Activated naive CD4-positive, alpha-beta T cell treated with anti-CD3 and anti-CD28 coated beads, Interleukin-2, amount 10 ng/mL, durations not matched to agents 7 days and 5 days (primary cell): ENCODE measurements at regions not wholly inside any gene's neighbourhood (a gene's known extent, or its start where the extent isn't known, plus 50 kb on each side); places are given as distances from the start of the nearest gene placed in this dataset.

ENCODE experiments used
- CTCF ChIA-PET: fragments of 350-600 bp; sonication (Branson Sonifier 250); formaldehyde crosslinking; loops from one replicate; lab custom pipeline; 2021; ENCODE audit warnings: antibody characterized with exemption; lab: Charles Lee
- DNase-seq: peaks from one replicate; pipeline ENCODE4 v3.0.0-alpha.2; 2020
- H3K27ac Mint-ChIP-seq: one replicate; pipeline ENCODE4 v1.8.0; 2021; ENCODE audit warnings: mild to moderate bottlenecking, moderate library complexity, mixed read lengths
- H3K27me3 Mint-ChIP-seq: one replicate; pipeline ENCODE4 v1.8.0; 2021; ENCODE audit warnings: mild to moderate bottlenecking, mixed read lengths
- H3K36me3 Mint-ChIP-seq: one replicate; pipeline ENCODE4 v1.8.0; 2021; ENCODE audit warnings: mixed read lengths
- H3K4me1 Mint-ChIP-seq: one replicate; pipeline ENCODE4 v1.8.0; 2021; ENCODE audit warnings: mixed read lengths
- H3K4me3 Mint-ChIP-seq: one replicate; pipeline ENCODE4 v1.8.0; 2021; ENCODE audit warnings: mild to moderate bottlenecking, moderate library complexity, mixed read lengths
- H3K9me3 Mint-ChIP-seq: one replicate; pipeline ENCODE4 v1.8.0; 2021; ENCODE audit warnings: mixed read lengths

- no peaks in the 10 kb centered on the region for H3K27me3 Mint-ChIP-seq
- H3K4me1 Mint-ChIP-seq, result no peaks in the 10 kb centered on the region
- H3K4me3 Mint-ChIP-seq, result no peak overlapping the region
- no peaks in the 10 kb centered on the region for H3K36me3 Mint-ChIP-seq
- no peak for DNase-seq
- H3K9me3 Mint-ChIP-seq, result no peaks in the 10 kb centered on the region
- CTCF ChIA-PET, result no interaction called here
- no peak overlapping the region for H3K27ac Mint-ChIP-seq
These were observed 103.3 kb downstream of the CTAGE1 start for GRCh38 chr18:22314420-22314819.

GRCh38 chr18:22314001-22314400 is 103.7 kb downstream of the CTAGE1 start:
- H3K27me3 Mint-ChIP-seq, result no peaks in the 10 kb centered on the region
- H3K4me1 Mint-ChIP-seq, result no peaks in the 10 kb centered on the region
- CTCF ChIA-PET, result no interaction called here
- H3K27ac Mint-ChIP-seq, result no peak overlapping the region
- H3K36me3 Mint-ChIP-seq, result no peaks in the 10 kb centered on the region
- DNase-seq, result no peak
- H3K9me3 Mint-ChIP-seq, result no peaks in the 10 kb centered on the region
- H3K4me3 Mint-ChIP-seq, result no peak overlapping the region

GRCh38 chr18:22311301-22311700 is 106.4 kb downstream of the CTAGE1 start:
- H3K27ac Mint-ChIP-seq, result no peak overlapping the region
- no peaks in the 10 kb centered on the region for H3K27me3 Mint-ChIP-seq
- H3K36me3 Mint-ChIP-seq, result no peaks in the 10 kb centered on the region
- no peaks in the 10 kb centered on the region for H3K4me1 Mint-ChIP-seq
- H3K4me3 Mint-ChIP-seq, result no peak overlapping the region
- no peak for DNase-seq
- no peaks in the 10 kb centered on the region for H3K9me3 Mint-ChIP-seq
- CTCF ChIA-PET, result no interaction called here

- CTCF ChIA-PET, result no interaction called here
- no peak overlapping the region for H3K4me3 Mint-ChIP-seq
- H3K27me3 Mint-ChIP-seq, result no peaks in the 10 kb centered on the region
- H3K27ac Mint-ChIP-seq, result no peak overlapping the region
- no peaks in the 10 kb centered on the region for H3K4me1 Mint-ChIP-seq
- DNase-seq, result no peak
- H3K9me3 Mint-ChIP-seq, result no peaks in the 10 kb centered on the region
- H3K36me3 Mint-ChIP-seq, result no peaks in the 10 kb centered on the region
These were observed 108.5 kb downstream of the CTAGE1 start for GRCh38 chr18:22309191-22309590.

- Mint-ChIP-seq H3K36me3 (no peaks in the 10 kb centered on the region), H3K4me3 (no peak overlapping the region), H3K9me3 (no peaks in the 10 kb centered on the region), H3K27me3 (no peaks in the 10 kb centered on the region), H3K4me1 (no peaks in the 10 kb centered on the region), H3K27ac (no peak overlapping the region)
- DNase-seq, result no peak
- CTCF ChIA-PET, result no interaction called here
These were observed 110.2 kb downstream of the CTAGE1 start for GRCh38 chr18:22307528-22307927.

GRCh38 chr18:22303927-22304326 is 113.8 kb downstream of the CTAGE1 start:
- no peak for DNase-seq
- H3K27ac Mint-ChIP-seq, result no peak overlapping the region
- CTCF ChIA-PET, result no interaction called here
- H3K36me3 Mint-ChIP-seq, result no peaks in the 10 kb centered on the region
- H3K27me3 Mint-ChIP-seq, result no peaks in the 10 kb centered on the region
- no peak overlapping the region for H3K4me3 Mint-ChIP-seq
- no peaks in the 10 kb centered on the region for H3K4me1 Mint-ChIP-seq
- no peaks in the 10 kb centered on the region for H3K9me3 Mint-ChIP-seq

- no peaks in the 10 kb centered on the region for H3K4me1 Mint-ChIP-seq
- H3K9me3 Mint-ChIP-seq, result peaks cover 2% of the 10 kb centered on the region
- H3K27me3 Mint-ChIP-seq, result no peaks in the 10 kb centered on the region
- no peaks in the 10 kb centered on the region for H3K36me3 Mint-ChIP-seq
- H3K27ac Mint-ChIP-seq, result no peak overlapping the region
- H3K4me3 Mint-ChIP-seq, result no peak overlapping the region
- no peak for DNase-seq
- CTCF ChIA-PET, result no interaction called here
These were observed 115.6 kb downstream of the CTAGE1 start for GRCh38 chr18:22302144-22302543.

- CTCF ChIA-PET, result no interaction called here
- H3K27me3 Mint-ChIP-seq, result no peaks in the 10 kb centered on the region
- no peaks in the 10 kb centered on the region for H3K4me1 Mint-ChIP-seq
- no peaks in the 10 kb centered on the region for H3K36me3 Mint-ChIP-seq
- DNase-seq, result no peak
- H3K9me3 Mint-ChIP-seq, result peaks cover 2% of the 10 kb centered on the region
- no peak overlapping the region for H3K4me3 Mint-ChIP-seq
- H3K27ac Mint-ChIP-seq, result no peak overlapping the region
These were observed 116.8 kb downstream of the CTAGE1 start for GRCh38 chr18:22300665-22301636.

GRCh38 chr18:22297008-22297407 is 120.7 kb downstream of the CTAGE1 start:
- no peaks in the 10 kb centered on the region for H3K36me3 Mint-ChIP-seq
- no peak overlapping the region for H3K27ac Mint-ChIP-seq
- no peak overlapping the region for H3K4me3 Mint-ChIP-seq
- DNase-seq, result no peak
- H3K27me3 Mint-ChIP-seq, result no peaks in the 10 kb centered on the region
- CTCF ChIA-PET, result no interaction called here
- H3K4me1 Mint-ChIP-seq, result no peaks in the 10 kb centered on the region
- peaks cover 2% of the 10 kb centered on the region for H3K9me3 Mint-ChIP-seq

- Mint-ChIP-seq H3K4me1 (no peaks in the 10 kb centered on the region), H3K36me3 (no peaks in the 10 kb centered on the region), H3K27ac (no peak overlapping the region), H3K9me3 (peaks cover 2% of the 10 kb centered on the region), H3K27me3 (no peaks in the 10 kb centered on the region), H3K4me3 (no peak overlapping the region)
- DNase-seq, result no peak
- CTCF ChIA-PET, result no interaction called here
These were observed 121.4 kb downstream of the CTAGE1 start for GRCh38 chr18:22296304-22296703.

- no peak for DNase-seq
- H3K27ac Mint-ChIP-seq, result no peak overlapping the region
These were observed 124.0 kb downstream of the GATA6 start for GRCh38 chr18:22293417-22293816.

GRCh38 chr18:22290004-22290403 is 120.6 kb downstream of the GATA6 start:
- CTCF ChIA-PET, result no interaction called here
- H3K36me3 Mint-ChIP-seq, result no peaks in the 10 kb centered on the region

More at GRCh38 chr18:22293417-22293816, 124.0 kb downstream of the GATA6 start:
- no peaks in the 10 kb centered on the region for H3K27me3 Mint-ChIP-seq
- CTCF ChIA-PET, result no interaction called here
- H3K36me3 Mint-ChIP-seq, result no peaks in the 10 kb centered on the region
- H3K4me3 Mint-ChIP-seq, result no peak overlapping the region
- H3K9me3 Mint-ChIP-seq, result peaks cover 1% of the 10 kb centered on the region
- no peaks in the 10 kb centered on the region for H3K4me1 Mint-ChIP-seq

GRCh38 chr18:22286585-22286984 is 117.2 kb downstream of the GATA6 start:
- CTCF ChIA-PET, result no interaction called here
- no peaks in the 10 kb centered on the region for H3K27me3 Mint-ChIP-seq
- H3K4me1 Mint-ChIP-seq, result no peaks in the 10 kb centered on the region
- no peaks in the 10 kb centered on the region for H3K9me3 Mint-ChIP-seq
- H3K36me3 Mint-ChIP-seq, result no peaks in the 10 kb centered on the region
- H3K4me3 Mint-ChIP-seq, result no peak overlapping the region
- H3K27ac Mint-ChIP-seq, result no peak overlapping the region
- no peak for DNase-seq

More at GRCh38 chr18:22290004-22290403, 120.6 kb downstream of the GATA6 start:
- H3K4me3 Mint-ChIP-seq, result no peak overlapping the region
- no peaks in the 10 kb centered on the region for H3K9me3 Mint-ChIP-seq
- H3K27ac Mint-ChIP-seq, result no peak overlapping the region
- no peak for DNase-seq
- no peaks in the 10 kb centered on the region for H3K27me3 Mint-ChIP-seq
- H3K4me1 Mint-ChIP-seq, result no peaks in the 10 kb centered on the region

GRCh38 chr18:22285361-22286140 is 116.2 kb downstream of the GATA6 start:
- H3K4me3 Mint-ChIP-seq, result no peak overlapping the region
- DNase-seq, result no peak
- no peaks in the 10 kb centered on the region for H3K27me3 Mint-ChIP-seq
- H3K36me3 Mint-ChIP-seq, result no peaks in the 10 kb centered on the region
- H3K9me3 Mint-ChIP-seq, result no peaks in the 10 kb centered on the region
- H3K4me1 Mint-ChIP-seq, result no peaks in the 10 kb centered on the region
- no peak overlapping the region for H3K27ac Mint-ChIP-seq
- CTCF ChIA-PET, result no interaction called here
